SK-N-SH (cell line): ENCODE measurements at regions not wholly inside any gene's neighbourhood (a gene's known extent, or its start where the extent isn't known, plus 50 kb on each side); places are given as distances from the start of the nearest gene placed in this dataset.
A peak's percentile ranks its signal among the peaks of the same experiment; 100 is the strongest.

ENCODE experiments used
- CTCF ChIA-PET: fragments of 300-600, 350-600 bp; formaldehyde crosslinking; extraction: SDS; loops from one replicate; lab custom pipeline; 2021; lab: Yijun Ruan, JAX
- POLR2A ChIA-PET: fragments of 350-600 bp; sonication (Branson Sonifier 250); formaldehyde crosslinking; extraction: SDS; loops from one replicate; lab custom pipeline; 2020; ENCODE audit warnings: antibody characterized with exemption, inconsistent platforms; lab: Yijun Ruan, JAX
- DNase-seq: peaks from one replicate; pipeline ENCODE4 v3.0.0; 2012
- H2AFZ ChIP-seq: fragments of 200-600 bp; sonication (generic); 2 replicates; pipeline ENCODE4 v1.8.1; 2016; ENCODE audit warnings: antibody characterized with exemption, mild to moderate bottlenecking, low read depth
- H3F3A ChIP-seq: fragments of 200-600 bp; sonication (generic); replicated peaks from 2 replicates; pipeline ENCODE3; 2016; ENCODE audit warnings: antibody characterized with exemption, mild to moderate bottlenecking; ENCODE audit not compliant: insufficient read depth
- H3K27ac ChIP-seq, 2 experiments: fragments of 200-500 bp in 1 of 2; fragments of 200-600 bp in 1 of 2; sonication (Bioruptor generic) in 1 of 2; sonication (generic), shearing (Covaris generic) in 1 of 2; 2 replicates each; pipeline versions ENCODE4 v1.5.1 to v1.6.1; 2014 to 2016; ENCODE audit warnings: low read depth in 2 of 2, inconsistent platforms in 1 of 2, low read length in 1 of 2, mild to moderate bottlenecking in 1 of 2, mixed read lengths in 1 of 2
- H3K27me3 ChIP-seq: fragments of 200-600 bp; sonication (generic), shearing (Covaris generic); 2 replicates; pipeline ENCODE4 v1.6.1; 2016; ENCODE audit warnings: mixed run types; ENCODE audit not compliant: insufficient read depth
- H3K36me3 ChIP-seq, 2 experiments: fragments of 200-500 bp in 1 of 2; fragments of 200-600 bp in 1 of 2; sonication (Bioruptor generic) in 1 of 2; sonication (generic) in 1 of 2; replicated peaks in 1 of 2; 2 replicates each; pipeline versions ENCODE3 to v1.5.1; 2014 to 2016; ENCODE audit warnings: low read length in 1 of 2, mild to moderate bottlenecking in 1 of 2; ENCODE audit not compliant: insufficient read depth in 2 of 2, control insufficient read depth in 1 of 2
- H3K4me1 ChIP-seq, 2 experiments: fragments of 200-500 bp in 1 of 2; fragments of 200-600 bp in 1 of 2; sonication (Bioruptor generic) in 1 of 2; sonication (generic), shearing (Covaris generic) in 1 of 2; 2 replicates each; pipeline versions ENCODE4 v1.5.1 to v1.6.1; 2014 to 2016; ENCODE audit warnings: low read depth in 1 of 2, low read length in 1 of 2, mixed run types in 1 of 2; ENCODE audit not compliant: insufficient read depth in 2 of 2, control insufficient read depth in 1 of 2
- H3K4me2 ChIP-seq: fragments of 200-600 bp; sonication (generic), shearing (Covaris generic); 2 replicates; pipeline ENCODE4 v1.6.1; 2017; ENCODE audit warnings: mixed run types
- H3K4me3 ChIP-seq, 2 experiments: fragments of 200-500 bp in 1 of 2; fragments of 200-600 bp in 1 of 2; sonication (Bioruptor generic) in 1 of 2; sonication (generic), shearing (Covaris generic) in 1 of 2; 2 replicates each; pipeline versions ENCODE4 v1.5.1 to v1.8.1; 2014 to 2016; ENCODE audit warnings: low read depth in 2 of 2, inconsistent platforms in 1 of 2, low read length in 1 of 2, mild to moderate bottlenecking in 1 of 2, mixed read lengths in 1 of 2, moderate library complexity in 1 of 2
- H3K79me2 ChIP-seq: fragments of 200-600 bp; sonication (generic); 2 replicates; pipeline ENCODE4 v1.8.1; 2017; ENCODE audit warnings: mild to moderate bottlenecking; ENCODE audit not compliant: insufficient read depth
- H3K9ac ChIP-seq: fragments of 200-600 bp; sonication (generic); 2 replicates; pipeline ENCODE4 v1.6.1; 2017; ENCODE audit warnings: mixed run types
- H3K9me2 ChIP-seq: fragments of 200-600 bp; sonication (generic); 2 replicates; pipeline ENCODE4 v1.6.1; 2017; ENCODE audit warnings: mixed run types
- H3K9me3 ChIP-seq: fragments of 200-600 bp; sonication (generic); 2 replicates; pipeline ENCODE4 v1.6.1; 2017; ENCODE audit warnings: mixed run types, mild to moderate bottlenecking, moderate library complexity
- H4K20me1 ChIP-seq: fragments of 200-600 bp; sonication (generic); 2 replicates; pipeline ENCODE4 v1.6.1; 2017; ENCODE audit warnings: mild to moderate bottlenecking, mixed run types; ENCODE audit not compliant: insufficient read depth
- EP300 ChIP-seq, 2 experiments: IDR thresholded peaks; 2 replicates each; pipeline versions ENCODE4 v1.4.0 to v1.6.1; 2012; ENCODE audit warnings: borderline replicate concordance in 1 of 2, low read depth in 1 of 2, low read length in 1 of 2
- EZH2phosphoT487 ChIP-seq: fragments of 200-600 bp; sonication (generic); IDR thresholded peaks from 2 replicates; pipeline ENCODE4 v1.6.1; 2017; ENCODE audit warnings: low read depth, mixed run types, mild to moderate bottlenecking, antibody characterized with exemption, moderate library complexity, borderline replicate concordance
- FOXJ3 ChIP-seq: sonication (generic); formaldehyde crosslinking; IDR thresholded peaks from 2 replicates; pipeline ENCODE4 v1.5.1; 2020; ENCODE audit warnings: mild to moderate bottlenecking, missing genetic modification reagents
- GABPA ChIP-seq: IDR thresholded peaks from 2 replicates; pipeline ENCODE4 v1.4.0; 2012; ENCODE audit warnings: low read depth, mild to moderate bottlenecking
- MEF2A ChIP-seq: IDR thresholded peaks from 2 replicates; pipeline ENCODE4 v1.4.0; 2012; ENCODE audit warnings: low read depth, borderline replicate concordance
- MXI1 ChIP-seq: IDR thresholded peaks from 2 replicates; pipeline ENCODE4 v1.6.1; 2012; ENCODE audit warnings: mild to moderate bottlenecking, low read depth, low read length, improper control_type of control experiment
- NFIC ChIP-seq: IDR thresholded peaks from 2 replicates; pipeline ENCODE4 v1.4.0; 2012; ENCODE audit warnings: borderline replicate concordance
- RFX5 ChIP-seq: IDR thresholded peaks from 2 replicates; pipeline ENCODE4 v1.6.1; 2012; ENCODE audit warnings: mild to moderate bottlenecking, improper control_type of control experiment, low read length
- RXRA ChIP-seq: IDR thresholded peaks from 2 replicates; pipeline ENCODE4 v1.4.0; 2012; ENCODE audit warnings: low read depth, mild to moderate bottlenecking, borderline replicate concordance
- SMC3 ChIP-seq: IDR thresholded peaks from 2 replicates; pipeline ENCODE4 v1.6.1; 2012; ENCODE audit warnings: low read depth, low read length, improper control_type of control experiment
- TAF1 ChIP-seq: IDR thresholded peaks from 2 replicates; pipeline ENCODE4 v1.6.1; 2012; ENCODE audit warnings: low read depth, mild to moderate bottlenecking, low read length, moderate library complexity, borderline replicate concordance
- WGBS: methylation state at CpG from one replicate; pipeline ENCODE4 v1.1.6; 2017; ENCODE audit warnings: low lambda C conversion rate; 5-methylcytosine and 5-hydroxymethylcytosine counted together
- TF ChIP-seq, protein P1 (sequence below): fragments of 150-350 bp; IDR thresholded peaks from 2 replicates; pipeline ENCODE4 v1.6.1; 2016; ENCODE audit warnings: mild to moderate bottlenecking, low read depth, low read length
- TF ChIP-seq, protein P2 (sequence below): IDR thresholded peaks from 2 replicates; pipeline ENCODE4 v1.4.0; 2012; ENCODE audit warnings: low read depth
- TF ChIP-seq, protein P3 (sequence below): IDR thresholded peaks from 2 replicates; pipeline ENCODE4 v1.6.1; 2012; ENCODE audit warnings: mild to moderate bottlenecking, low read depth, low read length, moderate library complexity
- TF ChIP-seq, protein P4 (sequence below): IDR thresholded peaks from 2 replicates; pipeline ENCODE4; 2012

DNA sequence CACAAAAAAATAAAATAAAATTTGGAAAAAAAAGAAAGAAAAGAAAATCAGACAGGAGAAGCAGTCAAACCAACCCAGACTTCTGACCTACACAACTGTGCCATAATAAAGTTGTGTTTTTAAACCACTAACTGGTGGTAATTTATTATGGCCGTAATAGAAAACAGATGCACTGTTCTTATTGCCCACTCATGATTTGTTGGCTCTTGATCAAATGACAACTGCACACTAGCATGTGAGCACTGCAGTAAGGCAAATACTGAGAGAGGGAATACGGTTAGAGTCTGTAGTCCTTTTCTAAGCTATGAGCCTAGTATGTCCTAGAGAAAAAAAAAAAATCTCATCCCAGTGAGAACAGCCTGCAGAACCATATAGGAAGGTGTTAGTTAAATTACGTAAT, 61.2 kb upstream of the TNR start:
- TF ChIP-seq NFIC: no peak
- TF ChIP-seq, protein P1, sequence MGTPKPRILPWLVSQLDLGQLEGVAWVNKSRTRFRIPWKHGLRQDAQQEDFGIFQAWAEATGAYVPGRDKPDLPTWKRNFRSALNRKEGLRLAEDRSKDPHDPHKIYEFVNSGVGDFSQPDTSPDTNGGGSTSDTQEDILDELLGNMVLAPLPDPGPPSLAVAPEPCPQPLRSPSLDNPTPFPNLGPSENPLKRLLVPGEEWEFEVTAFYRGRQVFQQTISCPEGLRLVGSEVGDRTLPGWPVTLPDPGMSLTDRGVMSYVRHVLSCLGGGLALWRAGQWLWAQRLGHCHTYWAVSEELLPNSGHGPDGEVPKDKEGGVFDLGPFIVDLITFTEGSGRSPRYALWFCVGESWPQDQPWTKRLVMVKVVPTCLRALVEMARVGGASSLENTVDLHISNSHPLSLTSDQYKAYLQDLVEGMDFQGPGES: no peak
- TF ChIP-seq, protein P2, sequence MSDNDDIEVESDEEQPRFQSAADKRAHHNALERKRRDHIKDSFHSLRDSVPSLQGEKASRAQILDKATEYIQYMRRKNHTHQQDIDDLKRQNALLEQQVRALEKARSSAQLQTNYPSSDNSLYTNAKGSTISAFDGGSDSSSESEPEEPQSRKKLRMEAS: no peak
- TF ChIP-seq FOXJ3: no peak
- TF ChIP-seq EZH2phosphoT487: no peak
- no peak for TF ChIP-seq GABPA
- 0 out of 2 replicates have a peak, but pooled peaks have one; percentile 25 for TF ChIP-seq MXI1
- TF ChIP-seq EP300 (IDR thresholded peaks at IDR 0.05; ENCODE audit: borderline replicate concordance in 1 of 2, low read depth in 1 of 2, low read length in 1 of 2): peak in 1 of 2 experiments; percentile 16; a peak in 1 of 4 replicates
- DNase-seq: peak; percentile 20
- WGBS: 20% methylated on average over 3 of the region's 3 CpGs

DNA sequence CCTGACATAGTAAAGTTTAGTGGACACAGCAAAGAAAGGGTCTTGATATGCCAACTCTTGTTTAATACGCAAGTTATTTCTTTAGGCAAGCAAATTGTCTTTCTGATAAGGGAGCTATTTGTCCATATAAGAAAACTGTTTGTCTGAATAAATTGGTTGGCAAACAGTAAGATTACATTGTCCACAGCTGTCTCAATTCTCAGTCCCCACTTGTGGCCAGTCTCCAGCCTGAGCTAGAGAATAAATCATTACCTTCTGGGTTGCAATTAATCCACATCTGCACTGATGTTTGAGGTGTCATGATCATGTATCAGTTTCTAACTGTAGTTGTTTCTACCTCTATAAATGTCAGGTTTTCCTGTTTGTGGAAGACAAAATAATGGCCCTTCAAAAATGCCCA, 60.0 kb upstream of the TNR start:
- no peaks in the 10 kb centered on the region; a peak in 1 of 4 replicates for H3K4me1 ChIP-seq
- no peak for TF ChIP-seq MEF2A
- no peak for TF ChIP-seq GABPA
- no peak for TF ChIP-seq RFX5
- no peak for TF ChIP-seq EZH2phosphoT487
- TF ChIP-seq, protein P3, sequence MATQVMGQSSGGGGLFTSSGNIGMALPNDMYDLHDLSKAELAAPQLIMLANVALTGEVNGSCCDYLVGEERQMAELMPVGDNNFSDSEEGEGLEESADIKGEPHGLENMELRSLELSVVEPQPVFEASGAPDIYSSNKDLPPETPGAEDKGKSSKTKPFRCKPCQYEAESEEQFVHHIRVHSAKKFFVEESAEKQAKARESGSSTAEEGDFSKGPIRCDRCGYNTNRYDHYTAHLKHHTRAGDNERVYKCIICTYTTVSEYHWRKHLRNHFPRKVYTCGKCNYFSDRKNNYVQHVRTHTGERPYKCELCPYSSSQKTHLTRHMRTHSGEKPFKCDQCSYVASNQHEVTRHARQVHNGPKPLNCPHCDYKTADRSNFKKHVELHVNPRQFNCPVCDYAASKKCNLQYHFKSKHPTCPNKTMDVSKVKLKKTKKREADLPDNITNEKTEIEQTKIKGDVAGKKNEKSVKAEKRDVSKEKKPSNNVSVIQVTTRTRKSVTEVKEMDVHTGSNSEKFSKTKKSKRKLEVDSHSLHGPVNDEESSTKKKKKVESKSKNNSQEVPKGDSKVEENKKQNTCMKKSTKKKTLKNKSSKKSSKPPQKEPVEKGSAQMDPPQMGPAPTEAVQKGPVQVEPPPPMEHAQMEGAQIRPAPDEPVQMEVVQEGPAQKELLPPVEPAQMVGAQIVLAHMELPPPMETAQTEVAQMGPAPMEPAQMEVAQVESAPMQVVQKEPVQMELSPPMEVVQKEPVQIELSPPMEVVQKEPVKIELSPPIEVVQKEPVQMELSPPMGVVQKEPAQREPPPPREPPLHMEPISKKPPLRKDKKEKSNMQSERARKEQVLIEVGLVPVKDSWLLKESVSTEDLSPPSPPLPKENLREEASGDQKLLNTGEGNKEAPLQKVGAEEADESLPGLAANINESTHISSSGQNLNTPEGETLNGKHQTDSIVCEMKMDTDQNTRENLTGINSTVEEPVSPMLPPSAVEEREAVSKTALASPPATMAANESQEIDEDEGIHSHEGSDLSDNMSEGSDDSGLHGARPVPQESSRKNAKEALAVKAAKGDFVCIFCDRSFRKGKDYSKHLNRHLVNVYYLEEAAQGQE: no peak
- TF ChIP-seq, protein P4, sequence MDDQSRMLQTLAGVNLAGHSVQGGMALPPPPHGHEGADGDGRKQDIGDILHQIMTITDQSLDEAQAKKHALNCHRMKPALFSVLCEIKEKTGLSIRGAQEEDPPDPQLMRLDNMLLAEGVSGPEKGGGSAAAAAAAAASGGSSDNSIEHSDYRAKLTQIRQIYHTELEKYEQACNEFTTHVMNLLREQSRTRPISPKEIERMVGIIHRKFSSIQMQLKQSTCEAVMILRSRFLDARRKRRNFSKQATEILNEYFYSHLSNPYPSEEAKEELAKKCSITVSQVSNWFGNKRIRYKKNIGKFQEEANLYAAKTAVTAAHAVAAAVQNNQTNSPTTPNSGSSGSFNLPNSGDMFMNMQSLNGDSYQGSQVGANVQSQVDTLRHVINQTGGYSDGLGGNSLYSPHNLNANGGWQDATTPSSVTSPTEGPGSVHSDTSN: no peak
- TF ChIP-seq RXRA: no peak
- no peak for TF ChIP-seq SMC3
- TF ChIP-seq TAF1: no peak
- no peak for TF ChIP-seq NFIC
- ChIA-PET CTCF (interaction anchor here (0.6 to 1.2 kb wide), 2 partner anchors 60 to 651 kb away, joined by 3 read pairs; no protein-coding TSS in a partner anchor), POLR2A (no interaction called here)
- H2AFZ ChIP-seq: no peak overlapping the region
- no peaks in the 10 kb centered on the region for H3K9me3 ChIP-seq
- no peak for DNase-seq
- WGBS: 56% methylated on average over 1 of the region's 1 CpG
- H3K4me3 ChIP-seq: no peak overlapping the region
- H3K36me3 ChIP-seq: no peaks in the 10 kb centered on the region
- no peak overlapping the region for H3K27ac ChIP-seq
- no peak overlapping the region for H3K9ac ChIP-seq
- H3K9me2 ChIP-seq: no peaks in the 10 kb centered on the region
- no peaks in the 10 kb centered on the region for H3F3A ChIP-seq
- H3K27me3 ChIP-seq: no peaks in the 10 kb centered on the region
- no peak overlapping the region for H3K4me2 ChIP-seq
- no peaks in the 10 kb centered on the region for H3K79me2 ChIP-seq
- H4K20me1 ChIP-seq: no peaks in the 10 kb centered on the region

More for the DNA sequence above, 61.2 kb upstream of the TNR start:
- Histone ChIP-seq H3K4me1 (no peaks in the 10 kb centered on the region; a peak in 1 of 4 replicates), H4K20me1 (no peaks in the 10 kb centered on the region), H3K4me3 (no peak overlapping the region), H3K9ac (no peak overlapping the region), H3K4me2 (no peak overlapping the region), H3F3A (no peaks in the 10 kb centered on the region), H3K27ac (no peak overlapping the region), H3K9me2 (no peaks in the 10 kb centered on the region), H2AFZ (no peak overlapping the region), H3K79me2 (no peaks in the 10 kb centered on the region), H3K27me3 (no peaks in the 10 kb centered on the region), H3K9me3 (no peaks in the 10 kb centered on the region), H3K36me3 (no peaks in the 10 kb centered on the region)
- ChIA-PET CTCF (no interaction called here), POLR2A (no interaction called here)
